ENCODE measurements at regions not wholly inside any gene's neighbourhood (a gene's known extent, or its start where the extent isn't known, plus 50 kb on each side); places are given as distances from the start of the nearest gene placed in this dataset.

DNA sequence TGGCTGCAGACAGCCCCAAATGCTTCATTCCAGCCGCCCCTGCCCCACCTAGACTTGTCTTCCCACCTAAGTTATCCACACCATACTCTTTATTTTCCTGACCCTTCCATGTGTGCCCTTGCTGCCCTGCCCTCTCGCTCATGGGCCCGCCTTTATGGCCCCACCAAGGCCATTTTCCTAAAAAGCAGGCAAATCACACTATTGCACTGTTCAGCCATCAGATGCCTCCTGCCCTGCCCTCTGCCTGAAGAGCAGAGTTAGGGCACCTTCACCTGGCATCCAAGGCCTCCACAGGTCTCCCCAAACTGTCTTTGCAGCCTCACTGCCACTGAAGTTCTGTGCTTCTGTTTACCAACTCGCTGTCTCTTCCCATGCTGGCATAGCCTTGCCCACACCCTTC lies 496.7 kb downstream of the EIPR1 start:
- DNase-seq (ENCODE audit: low read depth in 1 of 2, low spot score in 2 of 2) (no peak), FAIRE-seq (no peak)
- H3K4me1 ChIP-seq (replicated peaks in 1 of 4; ENCODE audit: control insufficient read depth in 3 of 4, insufficient read depth in 4 of 4, low read length in 3 of 4) = 0 out of 7 replicates have a peak, but pooled peaks cover 0 to 4% (median 0%) of the 10 kb centered on the region in 4 experiments
- no peaks in the 10 kb centered on the region for H3K79me2 ChIP-seq (ENCODE audit: control insufficient read depth in 1 of 2, insufficient read depth in 2 of 2, low read length in 2 of 2)
- no peak overlapping the region for H4K5ac ChIP-seq (ENCODE audit: insufficient read length, low read depth, low read length)
- H4K20me1 ChIP-seq (replicated peaks in 1 of 2; ENCODE audit: control insufficient read depth in 1 of 2, insufficient read depth in 2 of 2, low read length in 2 of 2) = no peaks in the 10 kb centered on the region
- H3K23ac ChIP-seq (ENCODE audit: insufficient read length) = no peak overlapping the region
- H3K4me3 ChIP-seq (ENCODE audit: extremely low read depth in 1 of 4, insufficient read depth in 2 of 4, low read depth in 3 of 4, low read length in 4 of 4) = no peak overlapping the region
- no peak overlapping the region for H3K14ac ChIP-seq (ENCODE audit: insufficient read length)
- no peak overlapping the region for H4K8ac ChIP-seq (ENCODE audit: extremely low read depth, insufficient read depth, low read length)
- H4K91ac ChIP-seq (replicated peaks; ENCODE audit: insufficient read length, low read length) = no peak overlapping the region
- no peak overlapping the region for H3K27ac ChIP-seq (ENCODE audit: low read depth, low read length)
- H2BK20ac ChIP-seq (ENCODE audit: low read length) = no peak overlapping the region
- H3K4ac ChIP-seq (replicated peaks; ENCODE audit: insufficient read length, low read depth, low read length) = no peak overlapping the region
- 81% methylated on average over 4 of the region's 4 CpGs; no CpG with 5 or more reads in 1 of the 2 experiments for WGBS, 2 experiments (ENCODE audit: extremely low coverage in 1 of 2, insufficient coverage in 1 of 2, insufficient read length in 1 of 2, insufficient replicate concordance in 2 of 2, low coverage in 1 of 2, low lambda C conversion rate in 2 of 2, missing lambda C conversion rate in 1 of 2)
- H2BK5ac ChIP-seq (ENCODE audit: low read depth, low read length) = no peak overlapping the region
- H2AK5ac ChIP-seq (ENCODE audit: low read depth, low read length) = no peak overlapping the region
- H3K9me3 ChIP-seq (ENCODE audit: insufficient read depth in 2 of 2, low read depth in 1 of 2, low read length in 1 of 2) = peaks cover 21 to 25% of the 10 kb centered on the region in 2 experiments
- no peaks in the 10 kb centered on the region for H3K36me3 ChIP-seq (ENCODE audit: control insufficient read depth in 2 of 4, insufficient read depth in 4 of 4, low read length in 3 of 4)
- ChIA-PET POLR2A (ENCODE audit: partially characterized antibody) (interaction anchor here (0.8 kb wide), 1 partner anchor 12 kb away, joined by 3 read pairs; no protein-coding TSS in a partner anchor), CTCF (ENCODE audit: partially characterized antibody) (no interaction called here)
- no peaks in the 10 kb centered on the region for H3K79me1 ChIP-seq (ENCODE audit: low read depth, low read length)
- H3K9ac ChIP-seq (replicated peaks in 1 of 4; ENCODE audit: extremely low read depth in 1 of 4, low read depth in 3 of 4, low read length in 3 of 4) = no peak overlapping the region
- H2BK120ac ChIP-seq (replicated peaks; ENCODE audit: low read depth, low read length) = no peak overlapping the region
- no peak overlapping the region for H2AFZ ChIP-seq (ENCODE audit: low read length)
- H2BK12ac ChIP-seq (ENCODE audit: low read depth, low read length) = no peak overlapping the region
- H2BK15ac ChIP-seq (ENCODE audit: low read length) = no peak overlapping the region
- no peak overlapping the region for H3K4me2 ChIP-seq (ENCODE audit: insufficient read depth in 1 of 2, low read depth in 2 of 2, low read length in 2 of 2)
- TF ChIP-seq, protein P1, sequence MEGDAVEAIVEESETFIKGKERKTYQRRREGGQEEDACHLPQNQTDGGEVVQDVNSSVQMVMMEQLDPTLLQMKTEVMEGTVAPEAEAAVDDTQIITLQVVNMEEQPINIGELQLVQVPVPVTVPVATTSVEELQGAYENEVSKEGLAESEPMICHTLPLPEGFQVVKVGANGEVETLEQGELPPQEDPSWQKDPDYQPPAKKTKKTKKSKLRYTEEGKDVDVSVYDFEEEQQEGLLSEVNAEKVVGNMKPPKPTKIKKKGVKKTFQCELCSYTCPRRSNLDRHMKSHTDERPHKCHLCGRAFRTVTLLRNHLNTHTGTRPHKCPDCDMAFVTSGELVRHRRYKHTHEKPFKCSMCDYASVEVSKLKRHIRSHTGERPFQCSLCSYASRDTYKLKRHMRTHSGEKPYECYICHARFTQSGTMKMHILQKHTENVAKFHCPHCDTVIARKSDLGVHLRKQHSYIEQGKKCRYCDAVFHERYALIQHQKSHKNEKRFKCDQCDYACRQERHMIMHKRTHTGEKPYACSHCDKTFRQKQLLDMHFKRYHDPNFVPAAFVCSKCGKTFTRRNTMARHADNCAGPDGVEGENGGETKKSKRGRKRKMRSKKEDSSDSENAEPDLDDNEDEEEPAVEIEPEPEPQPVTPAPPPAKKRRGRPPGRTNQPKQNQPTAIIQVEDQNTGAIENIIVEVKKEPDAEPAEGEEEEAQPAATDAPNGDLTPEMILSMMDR (IDR thresholded peaks at IDR 0.05; ENCODE audit: control extremely low read depth in 1 of 3, insufficient read depth in 1 of 3, low read depth in 1 of 3, low read length in 3 of 3) = peak in 2 of 3 experiments; percentile 19 to 26; a peak in 2 of 4 replicates
- TF ChIP-seq RAD21 (IDR thresholded peaks at IDR 0.05 in 1 of 2, conservative IDR thresholded peaks at IDR 0.05 in 1 of 2; ENCODE audit: low read depth in 2 of 2, low read length in 2 of 2) (peak; percentile 16 to 36; a peak in 3 of 4 replicates), EP300 (IDR thresholded peaks at IDR 0.05; ENCODE audit: borderline replicate concordance in 1 of 2, low read depth in 2 of 2, low read length in 2 of 2) (no peak)
- H3K56ac ChIP-seq (replicated peaks; ENCODE audit: insufficient read length, low read depth, low read length) = no peak overlapping the region
- no peaks in the 10 kb centered on the region for H3K27me3 ChIP-seq (replicated peaks in 1 of 4; ENCODE audit: control insufficient read depth in 3 of 4, extremely low read depth in 1 of 4, insufficient read depth in 3 of 4, low read length in 3 of 4)
- H3K18ac ChIP-seq (ENCODE audit: extremely low read depth, low read length) = no peak overlapping the region; the same call in 1 of the 2 replicates
- no peaks in the 10 kb centered on the region for H3K23me2 ChIP-seq (ENCODE audit: low read depth, low read length)

Measured in H1 (cell line).